A673 (cell line): ENCODE measurements at regions not wholly inside any gene's neighbourhood (a gene's known extent, or its start where the extent isn't known, plus 50 kb on each side); places are given as distances from the start of the nearest gene placed in this dataset.

ENCODE experiments used
- BruUV-seq: library from RNA; stranded (reverse); fragments of 400-500 nt; replicated peaks from 2 replicates; lab custom pipeline; 2021; lab: Mats Ljungman, UMichigan
- CTCF ChIA-PET: fragments of 300-600 bp; sonication (Branson Sonifier 250); formaldehyde crosslinking; loops from one replicate; lab custom pipeline; 2022; ENCODE audit warnings: antibody characterized with exemption; lab: Charles Lee
- POLR2A ChIA-PET: fragments of 300-600 bp; sonication (Branson Sonifier 250); formaldehyde crosslinking; loops from one replicate; lab custom pipeline; 2022; ENCODE audit warnings: antibody characterized with exemption; ENCODE audit not compliant: low non-redundant PET; lab: Charles Lee
- DNase-seq: peaks from one replicate; pipeline ENCODE4 v3.0.0-alpha.2; 2015; ENCODE audit warnings: low spot score
- H3K27ac ChIP-seq: fragments of 200-600 bp; sonication (generic); 2 replicates; pipeline ENCODE4 v1.5.1; 2016; ENCODE audit warnings: mixed run types, low read depth, mild to moderate bottlenecking, mixed read lengths, antibody characterized with exemption, low read length; ENCODE audit not compliant: poor library complexity, severe bottlenecking
- H3K27me3 ChIP-seq: fragments of 200-600 bp; sonication (generic); replicated peaks from 2 replicates; pipeline ENCODE4 v1.6.1; 2017; ENCODE audit warnings: mixed run types, low read depth, mild to moderate bottlenecking, mixed read lengths, antibody characterized with exemption, low read length; ENCODE audit not compliant: insufficient read depth, poor library complexity
- H3K36me3 ChIP-seq: fragments of 200-600 bp; sonication (generic); 2 replicates; pipeline ENCODE4 v1.6.1; 2016; ENCODE audit warnings: mixed run types, mild to moderate bottlenecking, mixed read lengths, antibody characterized with exemption, low read length; ENCODE audit not compliant: insufficient read depth, poor library complexity, severe bottlenecking
- H3K4me1 ChIP-seq: fragments of 200-600 bp; sonication (generic); 2 replicates; pipeline ENCODE4 v1.6.1; 2017; ENCODE audit warnings: mixed run types, mild to moderate bottlenecking, mixed read lengths, antibody characterized with exemption, low read length; ENCODE audit not compliant: insufficient read depth, poor library complexity, severe bottlenecking
- H3K4me3 ChIP-seq: fragments of 200-600 bp; sonication (generic); 2 replicates; pipeline ENCODE4 v1.5.1; 2016; ENCODE audit warnings: low read depth, mixed run types, mild to moderate bottlenecking, mixed read lengths, low read length; ENCODE audit not compliant: poor library complexity, severe bottlenecking
- H3K9me3 ChIP-seq: fragments of 200-600 bp; sonication (generic); 2 replicates; pipeline ENCODE4 v1.6.1; 2016; ENCODE audit warnings: mixed run types, low read depth, mild to moderate bottlenecking, mixed read lengths, antibody characterized with exemption, low read length; ENCODE audit not compliant: poor library complexity, severe bottlenecking
- EZH2 ChIP-seq: fragments of 200-600 bp; sonication (generic); IDR thresholded peaks from 2 replicates; pipeline ENCODE4 v1.6.1; 2017; ENCODE audit warnings: borderline replicate concordance, low read depth, mild to moderate bottlenecking, mixed read lengths, antibody characterized with exemption, low read length; ENCODE audit not compliant: poor library complexity, severe bottlenecking
- intact Hi-C: fragments of 100-400 bp; cut with micrococcal nuclease; formaldehyde crosslinking; loops from one replicate; pipeline ENCODE4 v1.10.0; 2022; ENCODE audit not compliant: unreplicated experiment
- TF ChIP-seq, protein P1 (sequence below): fragments of 300-800, 200-600 bp; sonication (generic); conservative IDR thresholded peaks from 2 replicates; pipeline ENCODE4 v1.5.1; 2017; ENCODE audit warnings: low read depth, mild to moderate bottlenecking, antibody characterized with exemption, low read length, moderate library complexity, mixed read lengths

DNA sequence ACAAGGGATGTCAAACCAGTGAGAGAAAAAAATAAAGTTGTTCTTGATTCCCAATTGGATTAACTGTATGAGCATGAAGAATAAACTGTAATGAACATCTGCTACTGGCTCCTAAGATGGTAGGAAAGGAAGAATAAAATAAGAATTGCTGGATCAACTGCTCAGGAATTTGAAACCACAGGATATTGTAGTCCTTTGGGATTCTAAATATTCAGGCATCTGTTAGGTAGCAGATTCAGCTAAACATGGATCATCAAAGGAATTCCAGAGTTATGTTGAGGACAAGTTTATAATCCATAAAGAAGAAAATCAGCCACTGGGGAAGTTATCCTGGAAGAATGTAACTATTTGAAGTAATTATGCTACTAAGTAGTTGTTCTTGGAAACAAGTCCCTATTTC, 65.8 kb downstream of the ISL1 start:
- BruUV-seq: no TSS peak
- intact Hi-C loops: no loop called here
- Histone ChIP-seq H3K4me1 (no peaks in the 10 kb centered on the region), H3K4me3 (no peak overlapping the region), H3K27ac (no peak overlapping the region), H3K36me3 (no peaks in the 10 kb centered on the region), H3K27me3 (no peaks in the 10 kb centered on the region), H3K9me3 (no peaks in the 10 kb centered on the region)
- ChIA-PET POLR2A (no interaction called here), CTCF (no interaction called here)
- no peak for DNase-seq
- TF ChIP-seq, protein P1, sequence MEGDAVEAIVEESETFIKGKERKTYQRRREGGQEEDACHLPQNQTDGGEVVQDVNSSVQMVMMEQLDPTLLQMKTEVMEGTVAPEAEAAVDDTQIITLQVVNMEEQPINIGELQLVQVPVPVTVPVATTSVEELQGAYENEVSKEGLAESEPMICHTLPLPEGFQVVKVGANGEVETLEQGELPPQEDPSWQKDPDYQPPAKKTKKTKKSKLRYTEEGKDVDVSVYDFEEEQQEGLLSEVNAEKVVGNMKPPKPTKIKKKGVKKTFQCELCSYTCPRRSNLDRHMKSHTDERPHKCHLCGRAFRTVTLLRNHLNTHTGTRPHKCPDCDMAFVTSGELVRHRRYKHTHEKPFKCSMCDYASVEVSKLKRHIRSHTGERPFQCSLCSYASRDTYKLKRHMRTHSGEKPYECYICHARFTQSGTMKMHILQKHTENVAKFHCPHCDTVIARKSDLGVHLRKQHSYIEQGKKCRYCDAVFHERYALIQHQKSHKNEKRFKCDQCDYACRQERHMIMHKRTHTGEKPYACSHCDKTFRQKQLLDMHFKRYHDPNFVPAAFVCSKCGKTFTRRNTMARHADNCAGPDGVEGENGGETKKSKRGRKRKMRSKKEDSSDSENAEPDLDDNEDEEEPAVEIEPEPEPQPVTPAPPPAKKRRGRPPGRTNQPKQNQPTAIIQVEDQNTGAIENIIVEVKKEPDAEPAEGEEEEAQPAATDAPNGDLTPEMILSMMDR: no peak
- no peak for TF ChIP-seq EZH2

DNA sequence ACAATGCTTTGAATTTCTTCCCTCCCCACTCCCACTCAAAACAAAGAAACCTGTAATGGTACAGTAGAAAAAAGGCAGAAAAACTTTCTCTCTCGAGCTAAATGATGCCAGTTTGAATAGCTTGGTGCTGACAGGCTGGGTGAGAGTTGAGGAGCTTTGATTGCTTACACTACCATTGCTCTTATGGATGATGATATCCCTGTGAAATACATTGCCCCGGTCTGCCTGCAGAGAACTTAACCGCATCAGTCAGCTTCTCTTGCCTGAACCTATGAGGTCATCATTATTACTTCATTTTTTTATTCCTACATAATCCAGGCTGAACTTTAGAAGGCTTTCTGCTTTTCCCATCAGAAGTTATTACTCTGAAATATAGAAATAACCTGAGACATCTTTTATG, 69.3 kb downstream of the ISL1 start:
- no peaks in the 10 kb centered on the region for H3K4me1 ChIP-seq
- intact Hi-C loops: no loop called here
- no peaks in the 10 kb centered on the region for H3K36me3 ChIP-seq
- no peak overlapping the region for H3K4me3 ChIP-seq
- TF ChIP-seq EZH2: no peak
- TF ChIP-seq, protein P1: no peak
- ChIA-PET POLR2A (no interaction called here), CTCF (no interaction called here)
- DNase-seq: no peak
- H3K27ac ChIP-seq: no peak overlapping the region
- no TSS peak for BruUV-seq
- H3K27me3 ChIP-seq: no peaks in the 10 kb centered on the region
- no peaks in the 10 kb centered on the region for H3K9me3 ChIP-seq

GRCh38 chr5:51465165-51465564, 81.9 kb downstream of the ISL1 start:
- intact Hi-C loops: no loop called here
- ChIA-PET POLR2A (no interaction called here), CTCF (no interaction called here)
- TF ChIP-seq, protein P1: no peak
- TF ChIP-seq EZH2: no peak
- no peak overlapping the region for H3K4me3 ChIP-seq
- no peaks in the 10 kb centered on the region for H3K9me3 ChIP-seq
- H3K4me1 ChIP-seq: no peaks in the 10 kb centered on the region
- DNase-seq: no peak
- no peaks in the 10 kb centered on the region for H3K36me3 ChIP-seq
- BruUV-seq: no TSS peak
- H3K27ac ChIP-seq: no peak overlapping the region
- H3K27me3 ChIP-seq: no peaks in the 10 kb centered on the region
